HCT116 (cell line): ENCODE measurements at regions not wholly inside any gene's neighbourhood (a gene's known extent, or its start where the extent isn't known, plus 50 kb on each side); places are given as distances from the start of the nearest gene placed in this dataset.

ENCODE experiments used
- ATAC-seq: fragments of 200-7000 bp; cut with Tn5 transposase; 2 replicates; pipeline ENCODE4 v1.9.1; 2020; ENCODE audit warnings: mild to moderate bottlenecking, moderate library complexity
- BruUV-seq: library from RNA; stranded (reverse); fragments of 400-500 nt; replicated peaks from 2 replicates; lab custom pipeline; 2021; lab: Mats Ljungman, UMichigan
- CTCF ChIA-PET: fragments of 300-600 bp; sonication (Branson Sonifier 250); formaldehyde crosslinking; loops from one replicate; lab custom pipeline; 2021; ENCODE audit warnings: antibody characterized with exemption; lab: Charles Lee
- POLR2A ChIA-PET: fragments of 300-600, 350-600 bp; sonication (Branson Sonifier 250); formaldehyde crosslinking; loops from one replicate; lab custom pipeline; 2021; ENCODE audit warnings: antibody characterized with exemption; lab: Charles Lee
- RAD21 ChIA-PET, 2 experiments: fragments of 300-600 bp; sonication (Branson Sonifier 250); formaldehyde crosslinking; loops; one replicate each; lab custom pipeline; 2023; ENCODE audit warnings: low total read pairs in 2 of 2; ENCODE audit not compliant: uncharacterized antibody in 2 of 2, unreplicated experiment in 2 of 2, low non-redundant PET in 1 of 2; lab: Charles Lee
- DNase-seq: peaks from one replicate; pipeline ENCODE4 v3.0.0-alpha.2; 2010; ENCODE audit warnings: low read depth, low spot score
- H2AFZ ChIP-seq: fragments of 200-600 bp; shearing (Covaris generic), sonication (generic); 2 replicates; pipeline ENCODE4 v1.6.1; 2017; ENCODE audit warnings: low read depth, mixed run types, mixed read lengths, antibody characterized with exemption, low read length; ENCODE audit not compliant: poor library complexity, severe bottlenecking
- H3K27ac ChIP-seq: 2 replicates; pipeline ENCODE4 v1.5.1; 2012; ENCODE audit warnings: low read depth, low read length
- H3K27me3 ChIP-seq: fragments of 200-600 bp; sonication (generic); 2 replicates; pipeline ENCODE4 v1.6.1; 2016; ENCODE audit warnings: mixed run types, low read length, mixed read lengths; ENCODE audit not compliant: insufficient read depth
- H3K36me3 ChIP-seq, 2 experiments: fragments of 200-500 bp in 1 of 2; fragments of 200-600 bp in 1 of 2; sonication (Bioruptor generic) in 1 of 2; sonication (generic) in 1 of 2; 2 replicates each; pipeline versions ENCODE4 v1.5.1 to v1.6.1; 2014 to 2016; ENCODE audit warnings: low read length in 2 of 2, inconsistent platforms in 1 of 2, mixed read lengths in 1 of 2, mixed run types in 1 of 2; ENCODE audit not compliant: insufficient read depth in 2 of 2, control insufficient read depth in 1 of 2
- H3K4me1 ChIP-seq, 2 experiments: fragments of 200-600 bp in 1 of 2; sonication (generic) in 1 of 2; 2 replicates each; pipeline versions ENCODE4 v1.5.1 to v1.6.1; 2012 to 2017; ENCODE audit warnings: low read length in 2 of 2, inconsistent platforms in 1 of 2, mild to moderate bottlenecking in 1 of 2, mixed read lengths in 1 of 2, mixed run types in 1 of 2, moderate library complexity in 1 of 2; ENCODE audit not compliant: insufficient read depth in 2 of 2, control insufficient read depth in 1 of 2
- H3K4me2 ChIP-seq: fragments of 200-600 bp; sonication (generic); 2 replicates; pipeline ENCODE4 v1.6.1; 2017; ENCODE audit warnings: mixed run types, low read length, mixed read lengths
- H3K4me3 ChIP-seq, 2 experiments: fragments of 200-600 bp in 1 of 2; sonication (generic) in 1 of 2; replicated peaks in 1 of 2; 2 replicates each; pipeline ENCODE4 v1.5.1; 2011 to 2016; ENCODE audit warnings: low read length in 2 of 2, control low read depth in 1 of 2, low read depth in 1 of 2, mild to moderate bottlenecking in 1 of 2, mixed read lengths in 1 of 2, mixed run types in 1 of 2
- H3K79me2 ChIP-seq: fragments of 200-600 bp; sonication (generic); 2 replicates; pipeline ENCODE4 v1.6.1; 2017; ENCODE audit warnings: mild to moderate bottlenecking, mixed run types, low read length, moderate library complexity, mixed read lengths; ENCODE audit not compliant: insufficient read depth
- H3K9ac ChIP-seq: fragments of 200-600 bp; sonication (generic); 2 replicates; pipeline ENCODE4 v1.6.1; 2016; ENCODE audit warnings: low read length, mixed read lengths
- H3K9me2 ChIP-seq: fragments of 200-600 bp; sonication (generic), shearing (Covaris generic); 2 replicates; pipeline ENCODE4 v1.6.1; 2017; ENCODE audit warnings: mixed run types, mild to moderate bottlenecking, moderate library complexity; ENCODE audit not compliant: insufficient read depth
- H3K9me3 ChIP-seq, 2 experiments: fragments of 200-500 bp in 1 of 2; fragments of 200-600 bp in 1 of 2; sonication (Bioruptor generic) in 1 of 2; sonication (generic) in 1 of 2; 2 replicates each; pipeline ENCODE4 v1.6.1; 2014 to 2017; ENCODE audit warnings: low read length in 2 of 2, mixed read lengths in 2 of 2, inconsistent platforms in 1 of 2, low read depth in 1 of 2, mild to moderate bottlenecking in 1 of 2, mixed run types in 1 of 2, moderate library complexity in 1 of 2; ENCODE audit not compliant: control insufficient read depth in 1 of 2, insufficient read depth in 1 of 2
- H4K20me1 ChIP-seq: fragments of 200-600 bp; sonication (generic), shearing (Covaris generic); 2 replicates; pipeline ENCODE4 v1.6.1; 2017; ENCODE audit warnings: mixed run types, mild to moderate bottlenecking, moderate library complexity; ENCODE audit not compliant: insufficient read depth
- CEBPB ChIP-seq: IDR thresholded peaks from 2 replicates; pipeline ENCODE4 v1.6.1; 2012; ENCODE audit warnings: low read depth
- ELF1 ChIP-seq: IDR thresholded peaks from 2 replicates; pipeline ENCODE4 v1.6.1; 2012; ENCODE audit warnings: low read depth, borderline replicate concordance
- EZH2 ChIP-seq: fragments of 200-600 bp; sonication (generic); IDR thresholded peaks from 2 replicates; pipeline ENCODE4 v1.6.1; 2017; ENCODE audit warnings: antibody characterized with exemption, mixed run types
- FOSL1 ChIP-seq: IDR thresholded peaks from 2 replicates; pipeline ENCODE4 v1.6.1; 2012; ENCODE audit warnings: low read depth
- POLR2A ChIP-seq: IDR thresholded peaks from 2 replicates; pipeline ENCODE4 v1.7.0; 2011; ENCODE audit warnings: borderline replicate concordance; ENCODE audit not compliant: insufficient read depth, insufficient read length; ENCODE audit errors: extremely low read depth
- POLR2AphosphoS5 ChIP-seq: IDR thresholded peaks from 2 replicates; pipeline ENCODE4 v1.6.1; 2011; ENCODE audit warnings: mild to moderate bottlenecking, low read depth, low read length, moderate library complexity
- RAD21 ChIP-seq: IDR thresholded peaks from 2 replicates; pipeline ENCODE4 v1.6.1; 2012; ENCODE audit warnings: low read depth, mild to moderate bottlenecking
- SIN3A ChIP-seq: IDR thresholded peaks from 2 replicates; pipeline ENCODE4 v1.6.1; 2012; ENCODE audit warnings: low read depth
- SP1 ChIP-seq: IDR thresholded peaks from 2 replicates; pipeline ENCODE4 v1.6.1; 2012; ENCODE audit warnings: low read depth
- TCF7L2 ChIP-seq: IDR thresholded peaks from 2 replicates; pipeline ENCODE4 v1.7.0; 2011; ENCODE audit warnings: borderline replicate concordance, inconsistent platforms; ENCODE audit not compliant: insufficient read depth, insufficient read length; ENCODE audit errors: extremely low read depth
- ZFX ChIP-seq: fragments of 450-650 bp; IDR thresholded peaks from 2 replicates; pipeline ENCODE4 v1.6.1; 2017
- ZNF274 ChIP-seq: fragments of 200-500 bp; sonication (Bioruptor generic); IDR thresholded peaks from 2 replicates; pipeline ENCODE4 v1.6.1; 2014; ENCODE audit warnings: mild to moderate bottlenecking, low read depth, low read length, inconsistent platforms
- intact Hi-C: fragments of 100-400 bp; cut with micrococcal nuclease; formaldehyde crosslinking; loops from 2 replicates; pipeline ENCODE4 v1.10.0; 2022
- TF ChIP-seq, protein P1 (sequence below): IDR thresholded peaks from 2 replicates; pipeline ENCODE4 v1.6.1; 2012
- TF ChIP-seq, protein P2 (sequence below): IDR thresholded peaks from 2 replicates; pipeline ENCODE4 v1.6.1; 2012; ENCODE audit warnings: low read depth
- TF ChIP-seq, protein P3 (sequence below), 3 experiments: fragments of 200-600 bp in 1 of 3; sonication (generic) in 1 of 3; IDR thresholded peaks in 2 of 3; conservative IDR thresholded peaks in 1 of 3; 2 replicates each; pipeline ENCODE4 v1.5.1; 2012 to 2017; ENCODE audit warnings: low read depth in 2 of 3, low read length in 2 of 3, antibody characterized with exemption in 1 of 3, borderline replicate concordance in 1 of 3, control low read depth in 1 of 3, mild to moderate bottlenecking in 1 of 3, mixed read lengths in 1 of 3, mixed run types in 1 of 3, moderate library complexity in 1 of 3; ENCODE audit not compliant: insufficient read depth in 1 of 3

DNA sequence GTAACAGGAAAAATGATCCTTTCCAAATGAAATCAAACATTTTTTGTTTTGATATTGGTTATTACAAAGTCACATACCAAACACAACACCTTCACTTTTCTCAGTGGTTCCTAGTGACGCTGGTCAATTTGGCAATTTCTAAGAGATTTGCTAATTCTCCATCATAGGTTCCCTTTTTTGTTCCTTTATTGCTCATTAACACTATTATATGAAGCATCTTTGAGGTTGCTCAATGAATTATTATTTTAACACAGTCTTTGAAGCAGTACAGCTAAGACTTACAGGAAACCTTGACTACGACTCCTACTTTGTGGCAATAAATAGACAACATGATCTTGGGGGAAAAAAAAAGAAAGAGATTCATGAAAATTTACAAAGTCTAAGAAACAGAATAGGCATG, 152.2 kb upstream of the VRK2 start:
- no peaks in the 10 kb centered on the region for H3K9me2 ChIP-seq
- CTCF ChIA-PET, result interaction anchor here (2.3 kb wide), 1 partner anchor 11 kb away, joined by 8 read pairs; no protein-coding TSS in a partner anchor
- H2AFZ ChIP-seq, result no peak overlapping the region
- H3K4me2 ChIP-seq, result no peak overlapping the region
- no peaks in the 10 kb centered on the region for H3K79me2 ChIP-seq
- no TSS peak for BruUV-seq
- H3K4me1 ChIP-seq, result no peaks in the 10 kb centered on the region
- H3K27me3 ChIP-seq, result no peaks in the 10 kb centered on the region
- TF ChIP-seq CEBPB (no peak), ELF1 (no peak), POLR2AphosphoS5 (no peak), SP1 (no peak), FOSL1 (no peak)
- H3K9ac ChIP-seq, result no peak overlapping the region
- intact Hi-C loops, result no loop called here
- H3K36me3 ChIP-seq, result no peaks in the 10 kb centered on the region
- no peak overlapping the region for H3K4me3 ChIP-seq
- ATAC-seq (no peak), DNase-seq (no peak)
- no peak overlapping the region for H3K27ac ChIP-seq
- RAD21 ChIA-PET, result no interaction called here
- no peaks in the 10 kb centered on the region for H4K20me1 ChIP-seq
- no peaks in the 10 kb centered on the region for H3K9me3 ChIP-seq
- POLR2A ChIA-PET, result no interaction called here

DNA sequence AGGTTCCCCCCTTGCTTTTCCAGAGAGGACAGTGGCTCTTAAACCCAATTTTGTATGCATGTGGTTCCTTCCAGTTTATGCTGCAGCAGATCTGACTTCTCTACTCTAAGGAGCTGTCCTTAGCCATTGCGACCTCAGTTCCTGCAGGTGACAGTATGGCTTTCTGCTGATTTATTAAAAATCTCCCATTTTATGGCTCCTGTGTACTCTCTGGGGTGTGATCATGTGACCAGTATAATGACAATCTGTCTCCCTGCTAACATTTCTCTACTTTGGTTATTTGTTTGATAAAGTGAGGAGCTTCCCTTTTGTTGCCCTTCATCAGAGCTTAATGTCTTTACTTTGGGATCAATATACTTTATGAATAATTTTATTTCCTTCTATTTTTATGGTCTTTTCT, 148.7 kb upstream of the VRK2 start:
- ATAC-seq (no peak), DNase-seq (no peak)
- Histone ChIP-seq H3K27me3 (no peaks in the 10 kb centered on the region), H3K4me3 (no peak overlapping the region), H3K4me2 (no peak overlapping the region), H3K9me2 (no peaks in the 10 kb centered on the region), H3K79me2 (no peaks in the 10 kb centered on the region), H4K20me1 (no peaks in the 10 kb centered on the region), H2AFZ (peak overlapping the region; percentile 23), H3K27ac (no peak overlapping the region), H3K9ac (no peak overlapping the region), H3K9me3 (no peaks in the 10 kb centered on the region), H3K4me1 (no peaks in the 10 kb centered on the region), H3K36me3 (no peaks in the 10 kb centered on the region)
- ChIA-PET CTCF (interaction anchor here (1.2 kb wide), 1 partner anchor 8 kb away, joined by 5 read pairs; no protein-coding TSS in a partner anchor), RAD21 (interaction anchor here in 1 of 2 experiments (0.7 kb wide), 1 partner anchor 16 kb away, joined by 4 read pairs; no protein-coding TSS in a partner anchor), POLR2A (no interaction called here)
- no TSS peak for BruUV-seq
- TF ChIP-seq, protein P1, sequence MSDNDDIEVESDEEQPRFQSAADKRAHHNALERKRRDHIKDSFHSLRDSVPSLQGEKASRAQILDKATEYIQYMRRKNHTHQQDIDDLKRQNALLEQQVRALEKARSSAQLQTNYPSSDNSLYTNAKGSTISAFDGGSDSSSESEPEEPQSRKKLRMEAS, result no peak
- TF ChIP-seq FOSL1, result no peak
- TF ChIP-seq ZFX, result no peak
- no peak for TF ChIP-seq TCF7L2
- TF ChIP-seq EZH2, result no peak
- TF ChIP-seq POLR2A, result no peak
- TF ChIP-seq RAD21, result no peak
- no peak for TF ChIP-seq CEBPB
- TF ChIP-seq, protein P2, sequence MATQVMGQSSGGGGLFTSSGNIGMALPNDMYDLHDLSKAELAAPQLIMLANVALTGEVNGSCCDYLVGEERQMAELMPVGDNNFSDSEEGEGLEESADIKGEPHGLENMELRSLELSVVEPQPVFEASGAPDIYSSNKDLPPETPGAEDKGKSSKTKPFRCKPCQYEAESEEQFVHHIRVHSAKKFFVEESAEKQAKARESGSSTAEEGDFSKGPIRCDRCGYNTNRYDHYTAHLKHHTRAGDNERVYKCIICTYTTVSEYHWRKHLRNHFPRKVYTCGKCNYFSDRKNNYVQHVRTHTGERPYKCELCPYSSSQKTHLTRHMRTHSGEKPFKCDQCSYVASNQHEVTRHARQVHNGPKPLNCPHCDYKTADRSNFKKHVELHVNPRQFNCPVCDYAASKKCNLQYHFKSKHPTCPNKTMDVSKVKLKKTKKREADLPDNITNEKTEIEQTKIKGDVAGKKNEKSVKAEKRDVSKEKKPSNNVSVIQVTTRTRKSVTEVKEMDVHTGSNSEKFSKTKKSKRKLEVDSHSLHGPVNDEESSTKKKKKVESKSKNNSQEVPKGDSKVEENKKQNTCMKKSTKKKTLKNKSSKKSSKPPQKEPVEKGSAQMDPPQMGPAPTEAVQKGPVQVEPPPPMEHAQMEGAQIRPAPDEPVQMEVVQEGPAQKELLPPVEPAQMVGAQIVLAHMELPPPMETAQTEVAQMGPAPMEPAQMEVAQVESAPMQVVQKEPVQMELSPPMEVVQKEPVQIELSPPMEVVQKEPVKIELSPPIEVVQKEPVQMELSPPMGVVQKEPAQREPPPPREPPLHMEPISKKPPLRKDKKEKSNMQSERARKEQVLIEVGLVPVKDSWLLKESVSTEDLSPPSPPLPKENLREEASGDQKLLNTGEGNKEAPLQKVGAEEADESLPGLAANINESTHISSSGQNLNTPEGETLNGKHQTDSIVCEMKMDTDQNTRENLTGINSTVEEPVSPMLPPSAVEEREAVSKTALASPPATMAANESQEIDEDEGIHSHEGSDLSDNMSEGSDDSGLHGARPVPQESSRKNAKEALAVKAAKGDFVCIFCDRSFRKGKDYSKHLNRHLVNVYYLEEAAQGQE, result no peak
- no peak for TF ChIP-seq POLR2AphosphoS5
- no peak for TF ChIP-seq SIN3A
- TF ChIP-seq ELF1, result no peak
- TF ChIP-seq ZNF274, result no peak
- TF ChIP-seq, protein P3, sequence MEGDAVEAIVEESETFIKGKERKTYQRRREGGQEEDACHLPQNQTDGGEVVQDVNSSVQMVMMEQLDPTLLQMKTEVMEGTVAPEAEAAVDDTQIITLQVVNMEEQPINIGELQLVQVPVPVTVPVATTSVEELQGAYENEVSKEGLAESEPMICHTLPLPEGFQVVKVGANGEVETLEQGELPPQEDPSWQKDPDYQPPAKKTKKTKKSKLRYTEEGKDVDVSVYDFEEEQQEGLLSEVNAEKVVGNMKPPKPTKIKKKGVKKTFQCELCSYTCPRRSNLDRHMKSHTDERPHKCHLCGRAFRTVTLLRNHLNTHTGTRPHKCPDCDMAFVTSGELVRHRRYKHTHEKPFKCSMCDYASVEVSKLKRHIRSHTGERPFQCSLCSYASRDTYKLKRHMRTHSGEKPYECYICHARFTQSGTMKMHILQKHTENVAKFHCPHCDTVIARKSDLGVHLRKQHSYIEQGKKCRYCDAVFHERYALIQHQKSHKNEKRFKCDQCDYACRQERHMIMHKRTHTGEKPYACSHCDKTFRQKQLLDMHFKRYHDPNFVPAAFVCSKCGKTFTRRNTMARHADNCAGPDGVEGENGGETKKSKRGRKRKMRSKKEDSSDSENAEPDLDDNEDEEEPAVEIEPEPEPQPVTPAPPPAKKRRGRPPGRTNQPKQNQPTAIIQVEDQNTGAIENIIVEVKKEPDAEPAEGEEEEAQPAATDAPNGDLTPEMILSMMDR (IDR thresholded peaks at IDR 0.05 in 2 of 3, conservative IDR thresholded peaks at IDR 0.05 in 1 of 3; ENCODE audit: borderline replicate concordance in 1 of 3, insufficient read depth in 1 of 3, low read depth in 2 of 3, low read length in 2 of 3), result no peak
- TF ChIP-seq SP1, result no peak
- intact Hi-C loops, result no loop called here
